ENCODE measurements at regions not wholly inside any gene's neighbourhood (a gene's known extent, or its start where the extent isn't known, plus 50 kb on each side); places are given as distances from the start of the nearest gene placed in this dataset.

GRCh38 chr3:168714609-168715240 lies 619.0 kb upstream of the GOLIM4 start:
- no peak for TF ChIP-seq EZH2 (IDR thresholded peaks at IDR 0.05; ENCODE audit: insufficient read depth, low read length)
- TF ChIP-seq CTCF (IDR thresholded peaks at IDR 0.05; ENCODE audit: insufficient read depth, low read depth, low read length): no peak
